Body of pancreas (tissue), 4 donors: ENCODE measurements at regions not wholly inside any gene's neighbourhood (a gene's known extent, or its start where the extent isn't known, plus 50 kb on each side); places are given as distances from the start of the nearest gene placed in this dataset.

Source experiments
- CTCF ChIP-seq, 7 experiments: fragments of 450-650 bp in 4 of 7; fragments of 200-600 bp in 3 of 7; sonication (generic) in 3 of 7; IDR thresholded peaks; one replicate each; pipeline ENCODE4 v1.5.1; 2016 to 2019; ENCODE audit warnings: antibody characterized with exemption in 7 of 7
- POLR2A ChIP-seq, 3 donors: fragments of 450-650 bp; IDR thresholded peaks; one replicate each; pipeline ENCODE4 v1.6.1; 2016; ENCODE audit warnings: antibody characterized with exemption in 3 of 3, mild to moderate bottlenecking in 2 of 3

DNA sequence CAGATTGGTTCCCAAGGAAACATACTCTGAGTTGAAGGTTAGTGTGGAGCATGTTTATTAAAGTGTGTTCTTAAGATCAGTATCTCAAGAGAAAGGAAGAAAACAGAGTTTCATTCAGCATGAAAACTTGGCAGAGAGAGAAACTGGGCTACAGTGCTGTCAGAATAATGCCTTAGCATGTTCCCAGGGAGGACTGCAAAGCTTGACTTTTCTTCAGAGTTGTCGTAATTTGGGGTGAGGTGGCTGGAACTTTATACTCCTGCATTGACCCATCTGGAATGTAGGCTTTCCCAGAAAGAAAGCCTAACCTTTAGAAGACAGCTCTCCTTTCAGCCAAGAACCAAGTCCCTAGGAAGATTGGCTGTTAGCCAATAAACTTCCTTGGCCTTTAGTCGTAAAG is 190.8 kb upstream of the CNTN5 start:
- TF ChIP-seq POLR2A (IDR thresholded peaks at IDR 0.05) (no peak), CTCF (IDR thresholded peaks at IDR 0.05) (no peak)
